Osteocyte (in vitro differentiated cells): ENCODE measurements at regions not wholly inside any gene's neighbourhood (a gene's known extent, or its start where the extent isn't known, plus 50 kb on each side); places are given as distances from the start of the nearest gene placed in this dataset.
A peak's percentile ranks its signal among the peaks of the same experiment; 100 is the strongest.

ENCODE experiments used
- DNase-seq: peaks from one replicate; pipeline ENCODE4 v3.0.0; 2021; ENCODE audit warnings: mixed read lengths; ENCODE audit not compliant: unreplicated experiment; ENCODE audit errors: extremely low spot score
- H3K27ac Mint-ChIP-seq: one replicate; pipeline ENCODE4 v1.8.0; 2021; ENCODE audit warnings: mild to moderate bottlenecking, mixed read lengths; ENCODE audit not compliant: unreplicated experiment
- H3K27me3 Mint-ChIP-seq: one replicate; pipeline ENCODE4 v1.8.0; 2021; ENCODE audit warnings: mixed read lengths; ENCODE audit not compliant: unreplicated experiment
- H3K36me3 Mint-ChIP-seq: one replicate; pipeline ENCODE4 v1.8.0; 2021; ENCODE audit warnings: mixed read lengths; ENCODE audit not compliant: unreplicated experiment
- H3K4me1 Mint-ChIP-seq: one replicate; pipeline ENCODE4 v1.8.0; 2021; ENCODE audit warnings: mixed read lengths; ENCODE audit not compliant: unreplicated experiment
- H3K4me3 Mint-ChIP-seq: one replicate; pipeline ENCODE4 v1.8.0; 2021; ENCODE audit warnings: mild to moderate bottlenecking, moderate library complexity, mixed read lengths; ENCODE audit not compliant: unreplicated experiment
- H3K9me3 Mint-ChIP-seq: one replicate; pipeline ENCODE4 v1.8.0; 2021; ENCODE audit warnings: mixed read lengths; ENCODE audit not compliant: unreplicated experiment
- CTCF ChIP-seq: fragments of 200-600 bp; sonication (generic); IDR thresholded peaks from 2 replicates; pipeline ENCODE4 v1.5.0; 2021; ENCODE audit warnings: antibody characterized with exemption, mild to moderate bottlenecking, moderate library complexity

GRCh38 chr21:21963911-21964310, 965.7 kb downstream of the NCAM2 start:
- peaks cover 6% of the 10 kb centered on the region for H3K4me1 Mint-ChIP-seq
- peaks cover 23% of the 10 kb centered on the region for H3K9me3 Mint-ChIP-seq
- no peaks in the 10 kb centered on the region for H3K27me3 Mint-ChIP-seq
- no peak for TF ChIP-seq CTCF
- H3K36me3 Mint-ChIP-seq = peaks cover 3% of the 10 kb centered on the region
- no peak for DNase-seq
- H3K27ac Mint-ChIP-seq = no peak overlapping the region
- H3K4me3 Mint-ChIP-seq = no peak overlapping the region

GRCh38 chr21:21968810-21969209, 970.6 kb downstream of the NCAM2 start:
- H3K4me1 Mint-ChIP-seq = peaks cover 26% of the 10 kb centered on the region
- H3K27me3 Mint-ChIP-seq = no peaks in the 10 kb centered on the region
- H3K4me3 Mint-ChIP-seq = no peak overlapping the region
- DNase-seq = no peak
- H3K27ac Mint-ChIP-seq = no peak overlapping the region
- peaks cover 15% of the 10 kb centered on the region for H3K9me3 Mint-ChIP-seq
- no peak for TF ChIP-seq CTCF
- H3K36me3 Mint-ChIP-seq = peaks cover 3% of the 10 kb centered on the region

GRCh38 chr21:21969211-21969610, 971.0 kb downstream of the NCAM2 start:
- no peak for TF ChIP-seq CTCF
- H3K4me3 Mint-ChIP-seq = no peak overlapping the region
- peaks cover 3% of the 10 kb centered on the region for H3K36me3 Mint-ChIP-seq
- DNase-seq = no peak
- H3K27me3 Mint-ChIP-seq = no peaks in the 10 kb centered on the region
- H3K4me1 Mint-ChIP-seq = peaks cover 30% of the 10 kb centered on the region
- peaks cover 11% of the 10 kb centered on the region for H3K9me3 Mint-ChIP-seq
- H3K27ac Mint-ChIP-seq = no peak overlapping the region

- peaks cover 5% of the 10 kb centered on the region for H3K9me3 Mint-ChIP-seq
- TF ChIP-seq CTCF = no peak
- peaks cover 30% of the 10 kb centered on the region for H3K4me1 Mint-ChIP-seq
- H3K4me3 Mint-ChIP-seq = no peak overlapping the region
- no peak for DNase-seq
- H3K36me3 Mint-ChIP-seq = no peaks in the 10 kb centered on the region
- no peak overlapping the region for H3K27ac Mint-ChIP-seq
- no peaks in the 10 kb centered on the region for H3K27me3 Mint-ChIP-seq
Observed at GRCh38 chr21:21971384-21971783, 973.2 kb downstream of the NCAM2 start.

GRCh38 chr21:21973806-21974205, 975.6 kb downstream of the NCAM2 start:
- H3K9me3 Mint-ChIP-seq = peaks cover 3% of the 10 kb centered on the region
- H3K27ac Mint-ChIP-seq = no peak overlapping the region
- no peaks in the 10 kb centered on the region for H3K27me3 Mint-ChIP-seq
- TF ChIP-seq CTCF = peak; percentile 49
- H3K4me3 Mint-ChIP-seq = no peak overlapping the region
- no peak for DNase-seq
- H3K36me3 Mint-ChIP-seq = no peaks in the 10 kb centered on the region
- peaks cover 26% of the 10 kb centered on the region for H3K4me1 Mint-ChIP-seq
